ENCODE measurements at regions not wholly inside any gene's neighbourhood (a gene's known extent, or its start where the extent isn't known, plus 50 kb on each side); places are given as distances from the start of the nearest gene placed in this dataset.

DNA sequence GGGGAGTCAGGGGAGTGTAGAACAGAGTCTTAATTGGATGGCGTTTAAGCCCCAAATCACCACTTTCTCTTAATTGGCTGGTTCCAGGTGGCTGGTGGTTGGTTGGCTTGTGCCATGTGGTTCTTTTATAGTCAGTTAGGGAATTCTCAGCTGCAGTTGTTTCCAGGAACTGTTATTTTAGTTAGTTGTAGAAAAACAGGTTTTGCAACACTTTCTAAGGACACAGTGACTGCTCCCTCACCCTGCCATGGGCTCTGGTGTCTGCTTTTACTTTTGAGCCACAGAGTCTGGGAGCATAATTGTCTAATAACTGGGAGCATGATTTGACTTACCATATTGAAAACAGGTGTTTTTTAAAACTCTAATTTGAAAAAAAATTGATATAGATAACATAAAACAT is 75.8 kb upstream of the PCDH18 start:
- TF ChIP-seq, protein P1, sequence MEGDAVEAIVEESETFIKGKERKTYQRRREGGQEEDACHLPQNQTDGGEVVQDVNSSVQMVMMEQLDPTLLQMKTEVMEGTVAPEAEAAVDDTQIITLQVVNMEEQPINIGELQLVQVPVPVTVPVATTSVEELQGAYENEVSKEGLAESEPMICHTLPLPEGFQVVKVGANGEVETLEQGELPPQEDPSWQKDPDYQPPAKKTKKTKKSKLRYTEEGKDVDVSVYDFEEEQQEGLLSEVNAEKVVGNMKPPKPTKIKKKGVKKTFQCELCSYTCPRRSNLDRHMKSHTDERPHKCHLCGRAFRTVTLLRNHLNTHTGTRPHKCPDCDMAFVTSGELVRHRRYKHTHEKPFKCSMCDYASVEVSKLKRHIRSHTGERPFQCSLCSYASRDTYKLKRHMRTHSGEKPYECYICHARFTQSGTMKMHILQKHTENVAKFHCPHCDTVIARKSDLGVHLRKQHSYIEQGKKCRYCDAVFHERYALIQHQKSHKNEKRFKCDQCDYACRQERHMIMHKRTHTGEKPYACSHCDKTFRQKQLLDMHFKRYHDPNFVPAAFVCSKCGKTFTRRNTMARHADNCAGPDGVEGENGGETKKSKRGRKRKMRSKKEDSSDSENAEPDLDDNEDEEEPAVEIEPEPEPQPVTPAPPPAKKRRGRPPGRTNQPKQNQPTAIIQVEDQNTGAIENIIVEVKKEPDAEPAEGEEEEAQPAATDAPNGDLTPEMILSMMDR (IDR thresholded peaks at IDR 0.05; ENCODE audit: low read depth, low read length), result no peak
- ChIA-PET POLR2A (no interaction called here), CTCF (no interaction called here)
- H3K9me3 ChIP-seq (ENCODE audit: control insufficient read depth, insufficient read depth, low read length), result no peaks in the 10 kb centered on the region
- H3K27ac ChIP-seq (ENCODE audit: low read depth, low read length), result no peak overlapping the region
- H3K4me3 ChIP-seq (ENCODE audit: low read depth, low read length), result no peak overlapping the region
- no peaks in the 10 kb centered on the region for H3K27me3 ChIP-seq (ENCODE audit: control insufficient read depth, insufficient read depth, low read length)
- DNase-seq (ENCODE audit: low read depth, low spot score), result no peak

DNA sequence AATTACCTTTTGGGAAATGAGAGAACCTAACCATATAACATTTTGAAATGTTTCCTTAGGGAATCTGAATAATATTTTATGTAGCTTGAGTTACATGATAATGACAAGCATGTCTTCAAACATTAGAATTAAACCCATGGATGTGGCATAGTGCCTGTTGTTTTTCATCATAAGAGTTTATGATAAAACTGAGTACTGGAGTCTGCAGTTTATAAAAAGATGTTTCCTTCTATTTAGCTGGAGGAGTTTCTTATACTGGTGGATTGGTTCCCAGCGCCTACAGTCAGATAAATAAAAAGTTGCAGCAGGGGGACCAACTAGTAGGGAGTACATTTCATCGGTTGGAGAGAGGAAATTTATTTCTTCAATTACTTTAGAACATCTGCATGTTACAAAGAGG is 70.1 kb upstream of the PCDH18 start:
- Histone ChIP-seq H3K27ac (ENCODE audit: low read depth, low read length) (no peak overlapping the region), H3K4me3 (ENCODE audit: low read depth, low read length) (no peak overlapping the region), H3K9me3 (ENCODE audit: control insufficient read depth, insufficient read depth, low read length) (no peaks in the 10 kb centered on the region), H3K27me3 (ENCODE audit: control insufficient read depth, insufficient read depth, low read length) (no peaks in the 10 kb centered on the region)
- TF ChIP-seq, protein P1 (IDR thresholded peaks at IDR 0.05; ENCODE audit: low read depth, low read length), result no peak
- POLR2A ChIA-PET, result no interaction called here
- CTCF ChIA-PET, result no interaction called here
- no peak for DNase-seq (ENCODE audit: low read depth, low spot score)

DNA sequence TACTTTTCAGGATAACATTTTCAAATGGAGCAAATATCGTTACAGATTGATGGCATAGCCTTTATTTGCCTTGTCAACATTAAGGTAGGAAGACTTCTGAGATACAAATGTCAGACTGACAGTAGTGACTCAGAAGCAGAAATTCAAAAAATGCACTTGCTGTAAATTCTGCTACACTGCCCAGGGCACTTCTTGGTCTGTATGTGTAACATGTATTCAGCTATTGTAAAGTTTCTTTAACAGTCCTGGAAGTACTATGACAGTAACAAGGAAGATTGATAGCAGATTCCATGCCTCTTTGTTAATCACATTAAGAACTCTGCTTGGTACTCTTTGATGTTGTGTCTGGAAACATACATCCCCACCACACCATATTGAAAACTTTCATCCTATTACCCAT is 69.6 kb upstream of the PCDH18 start:
- ChIA-PET POLR2A (no interaction called here), CTCF (no interaction called here)
- DNase-seq (ENCODE audit: low read depth, low spot score), result no peak
- H3K27ac ChIP-seq (ENCODE audit: low read depth, low read length), result no peak overlapping the region
- H3K9me3 ChIP-seq (ENCODE audit: control insufficient read depth, insufficient read depth, low read length), result no peaks in the 10 kb centered on the region
- no peak overlapping the region for H3K4me3 ChIP-seq (ENCODE audit: low read depth, low read length)
- no peaks in the 10 kb centered on the region for H3K27me3 ChIP-seq (ENCODE audit: control insufficient read depth, insufficient read depth, low read length)
- TF ChIP-seq, protein P1 (IDR thresholded peaks at IDR 0.05; ENCODE audit: low read depth, low read length), result no peak

DNA sequence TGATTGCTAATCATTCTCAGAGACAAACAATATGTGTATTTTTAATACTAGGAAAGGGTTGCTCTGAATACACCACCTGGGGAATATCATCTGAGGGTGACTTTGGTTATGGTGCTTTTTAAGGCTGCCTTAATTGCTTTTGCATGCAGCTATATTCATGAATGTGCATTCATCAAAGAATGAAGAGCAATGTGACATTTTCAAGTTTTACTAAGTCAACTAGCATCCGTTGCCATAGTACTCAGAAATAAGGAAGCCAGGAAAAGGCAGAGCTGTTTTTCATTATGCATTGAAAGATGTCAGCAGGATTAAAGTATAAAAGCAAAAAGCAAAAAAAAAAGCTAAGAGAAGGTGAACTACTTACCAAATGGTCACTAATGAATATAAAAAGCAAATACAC is 67.4 kb upstream of the PCDH18 start:
- ChIA-PET POLR2A (no interaction called here), CTCF (interaction anchor here (1.2 to 1.4 kb wide), 2 partner anchors 14 to 36 kb away, joined by 3 read pairs; no protein-coding TSS in a partner anchor)
- Histone ChIP-seq H3K27ac (ENCODE audit: low read depth, low read length) (no peak overlapping the region), H3K9me3 (ENCODE audit: control insufficient read depth, insufficient read depth, low read length) (no peaks in the 10 kb centered on the region), H3K27me3 (ENCODE audit: control insufficient read depth, insufficient read depth, low read length) (no peaks in the 10 kb centered on the region), H3K4me3 (ENCODE audit: low read depth, low read length) (no peak overlapping the region)
- no peak for DNase-seq (ENCODE audit: low read depth, low spot score)
- TF ChIP-seq, protein P1 (IDR thresholded peaks at IDR 0.05; ENCODE audit: low read depth, low read length), result no peak

DNA sequence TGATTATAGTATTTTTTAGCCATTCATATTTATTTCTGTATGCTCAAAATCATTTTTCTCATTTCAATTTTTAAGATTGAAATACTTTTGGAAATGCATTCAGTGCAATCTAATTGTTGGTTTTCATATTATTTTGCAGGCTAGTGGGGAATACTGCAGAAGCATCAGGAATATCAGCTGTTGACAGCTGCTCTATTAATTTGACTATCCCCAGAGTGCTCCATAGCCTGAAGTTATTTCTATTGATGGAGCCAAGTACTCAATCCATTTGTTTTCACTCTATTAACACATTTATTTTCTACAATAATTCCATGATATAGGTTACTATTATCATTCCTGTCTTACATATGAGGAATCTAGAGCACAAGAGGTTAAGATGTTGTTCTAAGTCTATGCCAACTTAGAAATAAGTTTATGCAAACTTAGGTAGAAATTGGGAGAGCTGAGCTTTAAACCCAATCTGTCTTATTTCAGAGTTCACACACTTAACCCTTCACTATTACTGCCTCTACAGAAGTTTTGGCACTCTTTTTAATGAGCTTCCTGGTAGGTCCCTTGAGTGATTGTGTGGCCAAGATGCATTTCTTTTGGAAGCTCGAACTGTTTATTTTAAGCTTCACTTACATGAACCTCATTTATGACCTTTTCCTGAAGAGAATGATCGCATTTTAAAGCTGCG is 65.6 kb upstream of the PCDH18 start:
- TF ChIP-seq, protein P1 (IDR thresholded peaks at IDR 0.05; ENCODE audit: low read depth, low read length), result no peak
- Histone ChIP-seq H3K27me3 (ENCODE audit: control insufficient read depth, insufficient read depth, low read length) (no peaks in the 10 kb centered on the region), H3K4me3 (ENCODE audit: low read depth, low read length) (no peak overlapping the region), H3K27ac (ENCODE audit: low read depth, low read length) (no peak overlapping the region), H3K9me3 (ENCODE audit: control insufficient read depth, insufficient read depth, low read length) (no peaks in the 10 kb centered on the region)
- POLR2A ChIA-PET, result interaction anchor here (1.3 kb wide), 1 partner anchor 66 kb away, joined by 4 read pairs; the partner anchor contains the start of gene PCDH18
- DNase-seq (ENCODE audit: low read depth, low spot score), result no peak
- CTCF ChIA-PET, result interaction anchor here (1.1 kb wide), 1 partner anchor 1340 kb away, joined by 4 read pairs; no protein-coding TSS in a partner anchor
